DMS153 treated with DMSO at 0.1 percent for 48 hours (cell line): ENCODE measurements at regions not wholly inside any gene's neighbourhood (a gene's known extent, or its start where the extent isn't known, plus 50 kb on each side); places are given as distances from the start of the nearest gene placed in this dataset.

Source experiments
- DNase-seq: peaks from one replicate; lab custom pipeline; 2025; ENCODE audit not compliant: unreplicated experiment; lab: John Stamatoyannopoulos, UW

GRCh38 chr22:47457509-47458300 is 695.3 kb downstream of the TBC1D22A start:
- DNase-seq = no peak

- DNase-seq = no peak
Observed at GRCh38 chr22:47457021-47457420, 694.6 kb downstream of the TBC1D22A start.

DNA sequence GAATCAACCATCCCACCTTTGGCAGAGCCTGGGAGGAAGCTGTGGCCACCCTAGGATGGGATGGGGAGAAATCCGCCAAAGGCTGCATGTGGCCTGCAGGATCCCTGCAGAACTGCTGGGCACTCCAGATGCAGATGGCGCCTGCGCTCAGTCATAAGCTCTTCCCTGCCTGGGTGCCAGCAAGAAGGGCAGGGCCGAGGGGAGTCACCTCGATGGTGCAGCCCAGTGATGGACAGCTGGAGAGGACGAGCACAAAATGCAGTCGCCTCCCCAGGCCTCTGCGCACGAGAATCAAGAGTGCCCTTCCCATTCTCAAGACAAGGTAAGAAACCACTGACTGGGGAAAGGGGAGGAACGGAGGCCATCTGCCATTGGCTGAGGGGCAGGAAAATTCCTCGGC is 693.6 kb downstream of the TBC1D22A start:
- no peak for DNase-seq

DNA sequence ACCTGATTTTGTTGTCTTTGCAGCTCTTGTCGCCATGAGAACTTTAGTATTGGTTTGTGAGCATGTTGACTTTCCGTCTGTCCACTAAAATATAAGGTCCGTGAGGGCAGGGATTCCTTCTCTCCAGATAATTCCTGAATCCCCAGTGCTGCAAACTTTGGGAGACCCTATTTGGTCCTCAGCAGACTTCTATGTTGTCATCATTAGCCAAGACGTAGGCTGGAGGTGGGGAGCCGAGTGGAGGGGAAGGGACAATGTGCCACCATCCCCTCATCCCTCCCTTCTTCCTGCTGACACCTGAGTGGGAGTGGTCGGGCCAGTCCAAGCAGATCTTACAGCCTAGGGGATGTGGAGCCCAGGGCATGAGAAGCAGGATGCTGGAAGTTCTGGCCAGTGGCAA is 690.6 kb downstream of the TBC1D22A start:
- no peak for DNase-seq

DNA sequence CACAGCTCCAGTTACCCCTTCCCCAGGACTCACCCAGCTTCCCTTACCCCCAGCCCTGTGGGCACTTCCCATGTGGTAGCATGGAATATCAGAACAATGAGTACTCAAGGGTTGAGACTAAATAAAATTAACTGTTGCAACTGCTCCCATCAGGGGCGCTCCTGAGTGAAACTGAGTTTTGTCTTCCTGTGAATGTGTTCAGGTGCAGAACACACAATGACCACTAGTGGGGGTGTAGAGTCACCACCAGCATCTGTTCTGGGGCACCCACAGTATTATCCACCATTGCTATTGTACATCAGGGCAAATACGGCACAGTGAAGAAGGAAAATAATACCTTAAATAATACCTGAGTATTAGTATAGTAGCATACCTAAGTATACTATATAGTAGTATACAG is 689.7 kb downstream of the TBC1D22A start:
- DNase-seq = no peak

DNA sequence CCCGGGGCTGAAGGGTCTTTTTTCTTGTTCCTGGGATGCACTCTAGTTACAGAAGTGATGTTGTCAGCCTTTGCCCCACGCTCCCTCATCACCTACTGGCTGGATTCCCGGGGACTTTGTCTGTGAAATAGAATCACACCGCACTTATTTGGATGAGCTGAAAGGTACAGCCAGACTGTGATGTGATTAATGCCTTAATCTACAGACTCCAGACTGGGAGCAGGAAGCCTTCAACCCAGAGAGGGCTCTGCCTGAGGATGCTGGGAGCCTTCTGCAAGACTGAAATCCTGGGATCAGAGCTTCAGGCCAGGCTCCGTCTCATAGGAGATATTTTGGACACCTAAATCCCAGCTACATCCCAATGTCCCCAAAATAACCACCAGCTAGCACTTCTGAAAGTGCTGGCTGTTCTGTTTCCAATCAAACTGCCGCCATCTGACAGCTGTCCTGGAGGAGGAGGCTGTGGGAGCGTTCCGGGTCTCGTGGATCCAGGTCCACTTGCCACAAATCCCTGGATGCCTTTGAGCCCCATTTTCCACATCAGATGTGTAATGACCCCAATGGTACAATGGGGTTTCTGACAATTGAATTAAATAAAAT is 688.5 kb downstream of the TBC1D22A start:
- DNase-seq = no peak

DNA sequence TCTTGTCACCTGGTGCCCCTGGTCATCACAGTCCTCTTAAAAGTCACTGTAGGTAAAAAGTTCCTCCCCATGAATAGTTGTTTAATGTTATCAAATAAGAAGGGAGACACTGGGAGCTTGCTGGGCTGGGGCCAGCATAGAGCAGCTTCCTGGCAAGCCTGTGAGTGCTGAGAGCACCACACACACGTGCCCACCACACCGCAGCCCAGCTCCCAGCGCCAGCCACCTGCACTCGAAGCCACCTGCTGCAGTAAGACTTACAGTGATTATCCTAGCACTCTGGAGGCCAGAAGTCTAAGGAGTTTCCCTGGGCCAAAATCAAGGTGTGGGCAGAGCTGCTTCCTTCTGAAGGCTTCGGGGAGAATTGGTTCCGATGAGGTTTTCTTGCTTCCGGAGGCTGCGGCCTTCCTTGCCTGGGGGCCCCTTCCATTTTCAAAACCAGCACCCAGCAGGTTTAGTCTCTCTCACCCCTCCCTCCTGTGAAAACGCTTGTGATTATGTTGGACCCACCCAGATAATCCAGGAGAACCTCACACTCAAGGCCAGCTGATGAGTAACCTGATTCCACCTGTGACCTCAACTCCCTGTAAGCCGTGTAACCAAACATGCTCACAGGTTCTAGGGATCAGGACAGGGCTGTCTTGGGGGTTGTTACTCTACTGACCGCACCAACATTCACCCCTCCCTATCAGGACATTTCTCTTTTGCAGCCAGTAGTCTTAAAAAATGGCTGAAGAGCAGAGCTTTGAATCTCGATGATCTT is 687.2 kb downstream of the TBC1D22A start:
- DNase-seq = no peak

DNA sequence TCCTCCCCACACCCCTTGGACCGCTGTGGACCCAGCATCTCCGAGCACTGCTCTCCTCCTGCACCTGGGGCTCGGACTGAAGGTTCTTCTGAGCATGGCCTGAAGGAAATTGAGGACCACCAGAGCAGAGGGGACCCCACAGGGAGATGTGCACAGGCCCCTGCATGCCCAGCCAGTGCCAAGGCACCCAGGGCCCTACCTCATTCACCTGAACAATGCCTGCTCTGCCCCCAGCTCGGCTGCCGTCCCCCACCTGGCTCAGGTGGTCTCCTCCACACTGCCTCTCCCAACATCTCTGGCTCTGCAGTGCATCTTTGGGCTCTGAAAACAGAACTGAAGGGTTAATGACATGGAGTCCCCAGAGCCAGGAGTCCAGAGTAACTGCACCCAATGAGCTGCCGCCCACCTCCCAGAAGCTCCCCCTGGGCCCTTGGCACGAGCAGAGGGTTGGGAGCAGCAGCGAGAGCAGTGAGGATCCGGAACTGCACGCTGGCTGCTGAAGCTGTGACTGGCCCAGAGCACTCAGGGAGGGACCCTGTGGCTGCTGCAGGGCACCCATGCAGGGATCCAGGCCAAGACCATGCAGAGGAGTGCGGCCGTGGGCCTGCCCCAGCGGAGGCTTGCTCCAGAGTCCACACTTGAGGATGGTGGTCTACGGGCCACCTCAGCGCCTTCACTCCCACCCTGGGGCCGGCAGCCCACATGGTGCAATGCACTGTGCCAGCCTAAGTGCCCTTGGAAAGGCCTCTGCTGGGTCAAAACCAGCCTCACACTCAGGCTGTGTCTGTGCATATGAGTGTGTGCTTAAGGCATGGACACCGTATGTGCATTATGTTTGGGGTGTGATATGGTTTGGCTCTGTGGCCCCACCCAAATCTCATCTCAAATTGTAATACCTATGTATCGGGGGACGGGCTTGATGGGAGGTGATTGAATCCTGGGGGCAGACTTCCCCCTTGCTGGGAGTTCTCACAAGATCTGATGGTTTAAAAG is 686.1 kb downstream of the TBC1D22A start:
- no peak for DNase-seq

DNA sequence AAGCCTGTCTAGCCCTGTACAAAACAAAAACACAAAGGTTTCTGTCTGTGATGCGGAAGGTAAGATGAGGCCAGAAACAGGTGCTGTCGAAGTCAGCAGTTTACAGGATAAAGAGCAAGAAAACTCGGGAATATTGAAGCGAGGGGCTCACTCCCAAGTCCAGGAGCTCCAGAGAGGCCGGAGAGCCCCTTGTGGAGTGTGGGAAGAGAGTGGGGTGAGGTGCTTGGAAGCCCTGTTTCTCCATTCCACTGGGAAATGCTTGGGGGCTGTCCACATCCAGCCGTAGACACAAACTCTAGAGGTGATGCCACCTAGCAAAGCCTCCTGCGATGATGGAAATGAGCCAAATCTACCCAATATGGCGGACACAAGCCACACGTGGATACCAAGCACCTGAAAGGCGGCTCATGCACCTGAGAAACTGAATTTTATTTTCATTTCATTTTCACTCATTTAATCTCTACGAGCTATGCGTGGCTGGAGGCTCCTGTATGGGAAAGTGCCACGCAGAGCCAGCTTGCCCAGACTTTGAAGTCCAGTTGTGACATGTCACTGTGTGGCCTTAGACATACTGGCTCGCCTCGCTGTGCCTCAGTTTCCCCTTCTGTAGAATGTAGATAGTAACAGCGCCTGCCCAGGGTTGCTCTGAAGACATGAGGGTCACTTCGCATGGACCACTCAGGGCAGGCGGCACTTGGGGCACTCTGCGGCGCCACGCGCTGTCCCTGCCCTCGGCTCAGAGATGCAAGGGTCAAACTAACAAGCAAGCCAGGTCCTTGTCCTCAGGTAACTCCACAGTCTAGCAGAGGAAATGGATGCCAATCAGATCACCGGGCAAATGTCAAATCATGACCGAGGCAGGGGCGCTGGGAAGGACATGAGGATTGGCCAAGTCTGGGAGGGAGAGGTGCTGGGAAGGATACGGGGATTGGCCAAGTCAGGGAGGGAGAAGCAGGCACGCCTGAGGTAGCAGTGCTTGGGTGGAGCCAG is 684.7 kb downstream of the TBC1D22A start:
- DNase-seq = no peak

DNA sequence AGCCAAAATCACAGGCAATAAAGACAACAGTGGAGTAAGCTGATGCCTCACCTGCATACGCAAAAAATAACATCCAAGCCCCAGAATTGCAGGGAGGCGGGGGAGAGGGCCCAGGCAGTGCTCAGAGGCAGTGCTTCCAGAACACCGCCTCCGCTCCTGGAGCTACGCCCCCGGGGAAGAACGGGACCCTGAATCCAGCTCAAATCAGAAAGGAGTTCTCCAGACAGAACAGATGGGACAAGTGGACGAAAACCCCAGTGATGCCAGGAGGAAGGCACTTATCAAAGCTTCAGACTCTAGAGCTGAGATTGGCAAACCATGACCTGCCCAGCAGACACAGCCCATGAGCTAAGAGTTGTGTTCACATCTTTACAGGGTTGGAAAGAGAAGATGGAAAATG is 683.9 kb downstream of the TBC1D22A start:
- no peak for DNase-seq

DNA sequence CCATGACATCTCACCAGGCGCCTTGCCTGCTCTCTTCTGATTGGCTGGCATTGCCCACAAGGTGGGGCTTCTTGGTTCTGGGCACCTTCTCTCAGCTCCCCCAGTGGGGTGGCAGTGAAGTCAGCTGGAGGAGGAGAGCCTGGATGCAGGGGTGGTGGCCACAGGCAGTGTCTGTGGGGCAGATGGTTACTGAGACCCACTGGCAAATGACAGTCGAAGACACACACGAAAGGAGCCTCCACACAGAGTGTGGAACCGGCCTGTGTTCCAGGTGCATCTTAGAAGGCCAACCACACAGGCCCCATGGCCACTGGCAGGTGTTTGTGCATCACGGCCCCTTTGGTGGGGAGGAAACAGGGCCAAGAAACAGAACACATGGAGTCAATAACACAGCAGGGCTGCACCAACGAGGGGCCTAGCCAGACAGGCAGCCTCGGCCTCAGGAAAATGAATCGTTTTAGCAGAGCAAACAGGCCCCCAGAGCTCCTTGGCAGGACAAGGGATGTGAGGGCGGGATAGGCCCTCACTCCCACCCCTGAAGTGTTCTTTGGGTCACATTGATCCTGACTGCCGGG is 683.4 kb downstream of the TBC1D22A start:
- DNase-seq = no peak

GRCh38 chr22:47445212-47445611 is 682.8 kb downstream of the TBC1D22A start:
- no peak for DNase-seq

DNA sequence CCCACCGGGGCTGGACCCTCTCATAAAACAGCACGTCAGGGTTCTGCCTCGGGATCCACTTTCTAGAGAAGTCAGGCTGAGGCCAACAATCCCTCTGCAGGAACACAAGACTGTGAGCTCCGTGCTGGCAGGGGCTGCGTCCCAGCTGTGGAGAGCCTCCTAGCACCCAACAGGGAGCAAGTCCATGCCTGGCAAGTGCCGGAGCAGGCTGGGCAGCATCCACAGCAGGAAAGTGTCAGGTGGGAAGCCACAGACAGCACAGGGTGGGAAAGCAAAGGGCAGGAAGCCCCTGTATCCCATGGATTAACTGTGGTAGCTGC is 682.3 kb downstream of the TBC1D22A start:
- no peak for DNase-seq

- no peak for DNase-seq
Observed at GRCh38 chr22:47443836-47444745, 681.6 kb downstream of the TBC1D22A start.

DNA sequence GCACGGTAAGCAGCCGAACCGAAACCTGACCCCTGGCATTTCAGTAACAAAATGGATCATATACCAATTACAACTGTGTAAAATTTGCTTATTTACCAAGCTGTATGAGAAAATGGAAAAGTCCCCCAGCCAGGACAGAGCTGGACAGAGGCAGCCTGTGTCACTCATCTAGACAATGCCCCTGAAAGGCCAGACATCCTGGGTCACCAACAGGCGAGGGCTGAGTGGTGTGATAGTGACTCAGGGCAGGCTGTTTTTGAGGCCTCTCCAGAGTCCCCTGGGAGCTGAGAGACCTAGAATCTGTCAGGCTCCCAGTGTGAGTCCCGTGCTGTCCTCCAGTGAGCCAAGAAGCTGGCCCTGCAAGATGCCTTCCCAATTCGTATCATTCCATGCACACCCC is 680.4 kb downstream of the TBC1D22A start:
- no peak for DNase-seq

DNA sequence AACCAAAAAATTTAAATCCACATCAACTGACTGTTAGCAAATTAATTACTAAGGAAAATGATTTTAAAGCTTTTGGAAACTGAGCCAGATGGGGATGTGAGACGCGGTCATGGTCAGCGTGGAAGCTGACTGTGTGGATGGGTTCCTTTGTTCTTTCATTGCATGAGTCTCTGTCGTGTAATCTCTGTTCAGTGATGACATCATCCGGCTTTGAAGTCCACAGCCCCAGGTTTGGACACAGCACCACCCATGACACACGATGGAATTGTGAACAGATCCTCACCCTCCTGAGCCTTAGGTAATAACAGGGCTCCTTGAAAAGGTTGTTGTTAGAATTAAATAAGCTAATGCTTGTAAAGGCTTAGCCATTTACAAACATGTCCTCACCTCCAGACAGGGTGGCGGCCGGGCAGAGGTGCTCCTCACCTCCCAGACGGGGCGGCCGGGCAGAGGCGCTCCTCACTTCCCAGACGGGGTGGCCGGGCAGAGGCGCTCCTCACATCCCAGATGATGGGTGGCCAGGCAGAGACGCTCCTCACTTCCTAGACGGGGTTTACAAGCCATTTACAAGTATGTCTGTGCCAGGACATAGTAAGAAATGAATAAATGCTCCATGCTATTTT is 677.3 kb downstream of the TBC1D22A start:
- DNase-seq = no peak

DNA sequence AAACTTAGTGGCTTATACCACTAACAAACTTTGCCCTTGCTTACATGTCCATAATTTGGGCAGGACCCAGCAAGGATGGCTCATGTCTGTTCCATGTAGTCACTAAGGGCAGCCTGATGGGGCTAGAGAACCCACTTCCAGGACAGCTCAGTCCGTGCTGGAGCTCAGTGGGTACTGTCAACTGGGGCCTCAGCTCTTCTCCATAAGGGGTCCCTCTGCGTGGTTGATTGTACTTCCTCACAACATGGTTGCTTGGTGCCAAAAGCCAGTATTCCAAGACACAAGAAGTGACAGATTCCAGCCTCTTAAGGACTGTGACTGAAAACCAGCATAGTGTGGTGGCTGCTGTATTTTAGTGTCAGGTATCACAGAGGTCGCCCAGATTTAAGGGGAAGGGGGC is 675.2 kb downstream of the TBC1D22A start:
- DNase-seq = no peak

DNA sequence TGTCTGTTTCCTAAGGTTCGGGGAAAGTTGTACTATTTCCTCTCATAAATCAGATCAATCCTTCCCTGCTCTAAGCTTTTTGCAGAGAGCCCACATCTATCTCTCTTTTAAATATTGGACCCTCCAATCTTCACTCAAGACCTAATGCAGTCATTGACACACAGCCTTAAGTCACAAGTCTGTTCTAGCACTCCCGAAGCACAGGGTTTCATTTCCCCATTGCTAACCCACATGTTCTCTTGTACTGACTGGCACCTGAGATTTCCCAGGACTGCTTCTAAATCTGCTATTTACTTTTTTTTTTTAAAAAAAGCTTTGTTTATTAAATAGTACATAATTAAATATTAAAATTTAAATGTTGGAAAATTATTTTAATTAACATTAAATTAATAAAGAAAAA is 674.7 kb downstream of the TBC1D22A start:
- no peak for DNase-seq
